GM19239 (cell line): ENCODE measurements at regions not wholly inside any gene's neighbourhood (a gene's known extent, or its start where the extent isn't known, plus 50 kb on each side); places are given as distances from the start of the nearest gene placed in this dataset.
"Not testable (repeated sequence)": the region's sequence is repeated elsewhere in the genome, so short reads cannot be mapped to it uniquely, and the experiment has no call there.

Experiments
- DNase-seq: peaks from one replicate; pipeline ENCODE4 v3.0.0; 2011; ENCODE audit warnings: low spot score; ENCODE audit not compliant: insufficient read length
- FAIRE-seq: peaks from 2 replicates; lab custom pipeline; 2011; peaks lifted over from hg19 to GRCh38; lab: Jason Lieb, UNC

DNA sequence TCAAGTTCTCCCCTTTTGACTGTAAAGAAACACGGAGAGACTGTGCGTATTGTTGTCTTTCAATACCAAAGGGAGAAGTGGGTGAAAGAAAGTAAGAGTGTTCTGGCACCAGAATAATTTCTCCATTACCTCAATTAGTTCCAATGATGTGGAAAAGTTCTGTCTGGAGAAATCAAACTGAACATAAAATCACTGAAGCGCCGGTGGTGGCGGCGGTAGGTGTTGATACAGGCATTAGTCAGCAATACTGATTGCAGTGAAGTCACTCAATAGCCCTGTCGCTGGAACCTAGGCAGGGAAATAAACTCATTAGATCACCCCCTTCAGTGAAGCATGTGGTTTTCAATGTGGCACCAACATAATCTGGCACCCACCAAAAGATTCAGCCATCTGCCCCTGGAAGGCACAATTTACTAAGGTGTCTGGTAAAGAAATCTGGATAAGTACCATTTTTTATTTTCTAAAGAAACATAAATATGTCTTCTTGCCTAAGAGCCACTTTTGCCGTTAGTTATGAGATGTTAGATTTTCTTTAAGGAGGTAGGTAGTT, 274.2 kb upstream of the SOX9 start:
- no peak for DNase-seq
- no peak for FAIRE-seq

DNA sequence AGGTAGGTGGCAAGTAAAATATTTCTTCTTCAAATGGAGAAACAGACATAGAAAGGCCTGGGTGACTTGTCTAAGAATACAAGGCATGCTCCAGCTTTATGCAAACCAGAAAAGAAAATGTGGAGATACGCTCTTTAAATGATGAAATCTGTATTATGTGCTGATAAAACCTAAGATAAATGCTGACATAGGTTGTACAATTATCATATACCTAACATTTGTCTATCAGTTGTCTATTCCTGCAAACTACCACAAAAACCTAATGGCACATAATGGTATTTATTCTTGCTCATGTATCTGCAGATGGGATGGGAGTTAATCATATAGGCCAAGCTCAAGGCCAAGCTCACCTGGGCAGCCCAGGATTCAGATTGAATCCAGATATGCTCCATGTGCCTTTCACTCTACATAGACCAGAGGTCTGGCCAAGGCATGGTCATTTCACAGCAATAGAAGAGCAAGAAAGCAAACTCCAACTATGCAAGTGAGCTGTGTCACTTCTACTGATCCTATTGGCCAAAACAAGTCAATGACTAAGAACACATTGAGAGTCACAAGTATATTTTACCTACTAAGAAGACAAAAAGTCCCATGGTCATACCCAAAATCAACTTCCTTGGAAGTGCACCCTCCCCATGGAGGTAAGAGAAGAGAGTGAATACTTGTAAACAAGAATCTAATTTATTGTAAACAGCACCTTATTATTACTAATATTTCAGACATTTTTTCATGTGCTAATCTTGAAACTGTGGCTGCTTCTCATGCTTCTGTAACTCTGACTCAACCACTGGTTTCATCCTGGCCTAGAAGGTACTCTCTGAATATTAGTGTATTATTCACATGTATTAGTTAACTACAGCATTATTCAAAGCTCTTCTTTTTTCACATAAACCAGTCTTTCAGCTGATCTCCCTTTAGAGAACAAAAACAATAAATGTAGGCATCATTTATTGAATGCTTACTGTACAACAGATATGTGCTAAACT, 270.7 kb upstream of the SOX9 start:
- DNase-seq: no peak
- no peak for FAIRE-seq

DNA sequence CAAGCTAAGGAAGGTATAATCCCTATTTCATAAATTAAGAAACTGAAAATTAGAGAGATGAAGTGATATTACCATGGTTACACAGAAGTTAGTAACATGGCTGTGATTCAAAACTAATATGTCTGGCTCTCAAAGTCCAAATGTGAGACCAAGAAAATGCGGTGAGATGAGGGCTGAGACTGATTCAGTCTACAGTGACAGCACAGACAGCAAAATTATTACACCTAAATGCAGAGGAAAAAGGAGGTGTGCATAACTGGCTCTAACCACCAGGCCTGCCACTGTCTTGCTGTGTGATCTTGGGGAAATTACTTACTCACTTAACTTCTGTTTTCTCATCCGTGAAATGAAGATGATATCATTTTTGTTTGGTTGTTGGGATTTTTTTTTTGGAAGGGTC, 270.0 kb upstream of the SOX9 start:
- FAIRE-seq: no peak
- DNase-seq: no peak

DNA sequence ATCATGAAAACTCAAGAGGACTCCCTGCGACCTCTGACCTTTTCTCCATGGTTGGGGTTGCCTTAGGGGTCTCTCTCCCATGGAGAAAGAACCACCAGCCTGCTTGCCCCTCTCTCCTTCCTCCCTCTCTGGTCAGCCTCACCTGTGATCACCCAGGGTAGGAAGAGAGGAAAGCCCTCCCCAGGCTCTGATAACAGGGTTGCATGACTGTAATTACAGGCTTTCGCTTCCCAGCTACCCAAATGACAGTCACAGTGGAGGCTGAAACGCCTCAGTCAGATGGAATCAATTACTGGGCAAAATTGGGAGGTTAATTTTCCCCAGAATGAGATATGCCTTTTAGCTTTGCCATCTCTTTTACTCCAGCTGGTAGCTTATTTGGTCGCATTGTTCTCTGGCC, 265.8 kb upstream of the SOX9 start:
- FAIRE-seq (no peak), DNase-seq (no peak)

DNA sequence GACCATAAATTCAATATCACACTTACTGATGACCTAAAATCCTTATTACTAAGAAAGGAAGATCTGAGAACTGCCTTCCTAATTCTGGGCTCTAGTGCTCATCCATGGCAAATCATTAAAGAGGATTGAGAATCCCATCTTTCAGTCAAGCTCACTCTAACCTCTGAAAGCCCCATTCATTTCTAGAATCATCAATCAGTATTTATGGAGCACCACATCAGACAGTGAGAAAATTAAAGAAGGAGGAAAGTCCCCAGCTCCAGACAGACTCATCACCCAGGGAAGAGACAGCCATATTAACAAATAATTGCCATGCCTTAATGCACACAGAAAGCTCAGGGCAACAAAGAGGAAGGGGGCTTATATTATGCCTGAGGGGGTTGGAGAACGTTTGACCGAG, 256.1 kb upstream of the SOX9 start:
- DNase-seq: no peak
- no peak for FAIRE-seq

DNA sequence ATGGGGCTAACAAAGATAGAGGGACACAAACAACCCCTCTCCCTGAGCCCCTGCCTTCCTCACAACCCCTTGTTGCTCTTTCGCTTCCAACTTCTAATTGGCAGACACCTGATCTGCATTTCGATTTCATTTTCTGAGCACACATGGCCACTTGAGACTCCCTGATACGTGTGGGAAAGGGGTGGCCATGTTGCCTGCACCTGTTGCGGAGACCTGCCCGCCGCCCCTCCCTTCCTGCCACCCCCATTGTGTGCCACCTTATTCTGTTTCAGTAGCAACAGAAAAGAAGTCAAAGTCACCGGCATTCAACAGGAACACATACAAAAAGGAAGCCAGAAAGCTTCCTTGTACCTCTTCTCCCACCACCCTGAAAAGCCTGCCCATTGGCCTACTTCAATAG, 254.7 kb upstream of the SOX9 start:
- no peak for DNase-seq
- FAIRE-seq: no peak

DNA sequence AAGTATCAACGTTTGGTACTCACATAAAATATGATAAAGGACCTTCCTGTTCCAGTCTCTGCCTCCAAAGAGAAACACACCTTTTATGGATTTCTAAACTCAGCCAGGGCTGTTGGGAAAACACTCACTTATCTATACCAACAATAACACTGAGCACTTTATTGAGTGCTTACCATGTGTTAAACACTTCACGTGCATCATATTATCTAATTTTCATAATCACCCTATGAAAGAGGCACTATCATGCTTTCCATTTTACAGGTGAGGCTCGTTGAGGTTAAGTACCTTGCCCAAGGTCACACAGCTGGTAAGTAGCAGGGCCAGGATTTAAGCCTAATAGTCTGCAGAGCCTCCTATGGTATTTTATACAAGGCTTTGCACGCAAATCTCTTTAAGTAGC, 251.5 kb upstream of the SOX9 start:
- no peak for FAIRE-seq

DNA sequence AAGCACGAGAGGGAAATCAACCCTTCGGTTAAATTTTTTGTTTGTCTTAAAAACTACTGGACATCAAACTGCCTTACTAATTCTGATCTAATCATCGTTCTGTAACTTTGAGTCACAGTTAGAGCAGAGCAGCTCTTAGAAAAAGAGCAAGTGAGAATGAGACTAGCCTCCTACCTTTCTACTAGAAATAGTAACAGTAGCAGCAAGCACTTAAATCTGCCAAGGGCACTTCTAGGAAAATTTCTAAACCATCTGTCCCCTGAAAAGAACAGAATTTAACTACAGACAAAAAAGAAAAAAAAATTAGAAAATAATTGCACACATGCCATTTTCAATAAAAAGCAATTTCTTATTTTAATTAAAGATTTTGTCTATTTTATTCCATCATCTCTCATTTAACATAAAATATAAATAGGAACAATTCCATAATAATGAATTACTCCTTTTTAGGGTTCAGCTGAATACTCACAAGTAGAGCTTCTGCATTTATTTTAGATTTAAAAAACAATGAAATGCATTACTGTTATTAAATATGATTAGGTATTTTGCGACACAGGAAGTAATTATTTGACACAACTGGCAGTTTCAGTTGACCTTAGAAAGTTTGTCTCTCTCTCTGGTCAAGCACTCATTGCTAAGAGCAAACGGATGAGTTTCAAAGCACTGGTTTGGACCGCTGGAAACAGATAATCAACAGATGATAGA, 250.8 kb upstream of the SOX9 start:
- DNase-seq: no peak
- FAIRE-seq: no peak

More for the DNA sequence above, 251.5 kb upstream of the SOX9 start:
- no peak for DNase-seq

DNA sequence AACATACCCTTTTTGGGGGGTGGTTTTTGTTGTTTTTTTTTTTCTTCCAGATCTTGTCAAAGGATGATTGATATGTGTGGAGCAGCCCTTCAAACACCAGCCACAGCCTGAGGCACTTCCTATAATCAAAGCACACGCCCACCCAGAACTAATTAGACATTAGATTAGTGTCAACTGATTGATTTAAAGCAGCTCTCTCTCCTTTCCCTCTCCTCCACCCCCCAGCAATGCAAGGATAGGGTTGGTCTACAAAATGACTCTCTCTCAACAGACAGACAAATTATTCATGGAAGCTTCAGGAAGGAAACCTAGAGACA, 250.3 kb upstream of the SOX9 start:
- DNase-seq: no peak
- no peak for FAIRE-seq

DNA sequence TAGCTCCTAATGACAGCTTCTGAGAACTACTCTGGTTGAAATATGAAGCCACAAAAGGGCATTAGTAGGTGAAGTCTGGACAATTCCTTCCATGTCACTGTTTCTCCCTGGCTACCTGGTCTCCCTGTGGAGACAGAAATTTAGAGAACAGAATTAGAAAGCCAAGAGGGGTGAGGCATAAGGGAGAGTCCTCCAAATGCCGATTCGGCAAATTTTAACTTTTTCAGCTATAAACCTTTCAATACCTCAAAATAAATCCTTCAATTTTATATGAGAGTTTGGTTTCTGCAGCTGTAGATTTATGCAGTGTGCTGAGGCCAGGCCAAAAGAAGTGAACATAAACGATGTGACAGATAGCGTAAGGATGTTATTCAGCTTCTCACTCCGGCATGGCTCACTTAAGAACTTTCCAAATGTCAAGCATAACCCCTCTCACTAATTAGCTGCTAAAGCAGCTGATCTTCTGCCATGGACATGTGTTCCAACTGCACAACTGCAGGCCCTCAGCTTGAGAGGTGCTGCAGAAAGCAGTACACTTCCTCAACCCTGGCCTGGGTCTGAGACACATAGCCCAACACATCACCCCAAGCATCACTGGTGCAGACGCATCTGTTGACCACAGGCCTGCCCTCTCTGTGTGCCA, 247.9 kb upstream of the SOX9 start:
- DNase-seq (no peak), FAIRE-seq (no peak)

DNA sequence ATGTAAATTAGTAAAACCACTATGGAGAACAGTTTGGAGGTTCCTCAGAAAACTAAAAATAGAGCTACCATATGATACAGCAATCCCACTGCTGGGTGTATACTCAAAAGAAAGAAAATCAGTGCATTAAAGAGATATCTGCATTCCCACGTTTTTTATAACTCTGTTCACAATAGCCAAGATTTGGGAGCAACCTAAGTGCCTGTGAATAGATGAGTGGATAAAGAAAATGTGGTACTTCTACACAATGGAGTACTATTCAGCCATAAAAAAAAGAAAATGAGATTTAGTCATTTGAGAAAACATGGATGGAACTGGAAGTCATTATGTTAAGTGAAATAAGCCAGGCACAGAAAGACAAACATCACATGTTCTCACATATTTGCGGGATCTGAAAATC, 246.0 kb upstream of the SOX9 start:
- DNase-seq, FAIRE-seq: not testable (repeated sequence)

DNA sequence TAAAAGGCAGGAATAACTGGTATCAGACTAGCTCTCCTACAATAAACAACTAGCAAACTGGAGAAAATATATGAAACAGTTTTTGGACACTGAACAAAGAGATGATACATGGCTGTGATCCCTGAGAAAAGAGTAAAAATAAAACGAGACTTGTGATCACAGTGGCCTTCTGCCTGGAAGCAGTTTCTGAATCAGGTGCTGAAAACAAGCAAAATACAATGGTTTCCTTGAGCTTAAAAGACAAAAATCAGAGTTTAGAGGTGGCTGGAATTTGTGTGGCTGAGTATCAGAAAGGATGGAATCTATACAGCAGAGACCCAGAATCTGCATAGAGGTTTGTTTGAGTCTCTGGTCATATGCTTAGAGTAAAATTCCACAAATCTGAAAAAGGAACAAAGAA, 242.5 kb upstream of the SOX9 start:
- FAIRE-seq (no peak), DNase-seq (no peak)

DNA sequence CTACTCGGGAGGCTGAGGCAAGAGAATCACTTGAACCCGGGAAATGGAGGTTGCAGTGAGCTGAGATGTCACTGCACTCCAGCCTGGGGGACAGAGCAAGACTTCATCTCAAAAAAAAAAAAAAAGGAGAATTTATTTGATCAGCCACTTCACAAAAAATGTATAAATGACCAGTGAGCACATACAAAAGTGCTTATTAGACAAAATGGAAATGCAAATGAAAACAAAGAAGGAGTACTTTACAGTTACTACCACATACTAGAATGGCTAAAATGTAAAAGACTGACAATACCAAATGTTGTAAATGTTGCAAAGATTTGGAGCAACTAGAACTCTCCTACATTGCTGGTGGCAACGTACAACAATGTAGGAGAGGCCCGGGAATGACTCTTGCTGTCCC, 241.8 kb upstream of the SOX9 start:
- DNase-seq (no peak), FAIRE-seq (no peak)

DNA sequence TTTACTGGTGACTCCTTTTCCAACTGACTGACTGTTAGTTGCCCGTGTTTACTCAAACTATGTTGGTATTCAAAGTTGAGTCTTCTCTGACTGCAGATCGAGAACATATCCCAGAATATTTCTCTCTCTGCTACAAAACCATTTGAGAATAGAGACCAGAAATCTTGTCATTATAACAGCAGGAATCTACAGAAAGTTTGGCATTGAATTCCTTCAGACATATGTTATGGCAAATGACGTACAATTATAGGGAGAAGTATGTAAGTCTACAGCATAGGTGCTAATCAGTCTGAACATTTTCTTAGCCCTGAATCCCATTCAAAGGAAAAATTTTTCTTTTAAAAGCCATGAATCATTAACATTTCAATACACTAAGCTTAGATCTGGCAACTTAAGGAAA, 239.8 kb upstream of the SOX9 start:
- no peak for DNase-seq
- no peak for FAIRE-seq

DNA sequence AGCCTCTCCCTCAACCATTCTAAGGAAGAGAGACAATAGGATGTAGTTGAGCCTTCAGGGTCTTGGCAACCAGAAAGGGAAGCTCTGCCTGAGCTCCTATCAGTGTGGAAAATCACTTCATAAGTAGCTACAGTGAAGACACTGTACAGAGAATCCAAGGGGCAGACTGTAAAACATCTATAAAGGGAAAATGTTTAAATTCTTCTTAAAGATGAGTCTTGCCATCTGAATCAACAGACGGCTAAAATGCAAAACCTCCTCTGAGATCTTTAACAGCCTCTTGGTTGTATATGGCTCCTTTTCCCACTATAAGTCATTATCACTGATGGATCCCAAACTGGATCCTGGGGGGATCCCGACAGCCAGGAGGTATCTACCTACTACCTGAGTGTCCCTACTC, 239.2 kb upstream of the SOX9 start:
- DNase-seq (no peak), FAIRE-seq (no peak)

DNA sequence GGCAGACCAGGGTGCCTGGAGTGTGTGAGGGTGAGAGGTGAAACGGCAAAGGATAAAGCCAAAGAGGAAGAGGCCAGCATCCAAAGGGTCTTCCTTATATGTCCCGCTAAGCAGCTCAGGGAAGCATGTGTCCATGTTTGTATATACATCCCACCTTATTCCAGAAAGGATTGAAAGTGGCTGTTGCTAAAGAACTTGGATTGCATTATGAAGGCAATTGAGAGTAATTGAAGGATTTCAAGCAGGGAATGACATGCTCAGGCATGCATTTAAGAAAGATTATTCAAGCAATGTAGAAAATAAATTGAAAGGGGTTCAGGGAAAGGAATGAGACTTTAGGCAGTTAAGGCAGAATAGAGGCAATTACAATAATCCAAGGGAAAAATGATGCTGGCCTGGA, 237.6 kb upstream of the SOX9 start:
- FAIRE-seq (no peak), DNase-seq (no peak)

DNA sequence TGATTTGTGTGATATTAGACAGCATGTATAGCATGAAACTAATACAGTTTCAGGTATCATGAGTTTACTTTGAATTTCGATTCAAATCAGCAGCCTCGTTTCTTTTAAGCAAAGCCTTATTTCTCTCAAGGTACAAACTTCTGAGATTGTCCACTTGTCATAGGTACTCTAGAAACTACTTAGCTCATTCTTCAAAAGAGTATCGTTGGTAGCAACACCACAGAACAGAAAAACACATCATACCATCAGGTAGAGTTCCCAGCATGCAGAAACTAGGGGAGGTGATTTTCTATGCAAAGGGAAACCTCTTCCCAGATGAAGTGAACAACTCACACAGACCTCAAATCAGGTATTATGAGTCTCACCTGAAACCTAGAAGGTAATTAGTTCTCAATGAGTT, 237.0 kb upstream of the SOX9 start:
- no peak for FAIRE-seq
- no peak for DNase-seq

DNA sequence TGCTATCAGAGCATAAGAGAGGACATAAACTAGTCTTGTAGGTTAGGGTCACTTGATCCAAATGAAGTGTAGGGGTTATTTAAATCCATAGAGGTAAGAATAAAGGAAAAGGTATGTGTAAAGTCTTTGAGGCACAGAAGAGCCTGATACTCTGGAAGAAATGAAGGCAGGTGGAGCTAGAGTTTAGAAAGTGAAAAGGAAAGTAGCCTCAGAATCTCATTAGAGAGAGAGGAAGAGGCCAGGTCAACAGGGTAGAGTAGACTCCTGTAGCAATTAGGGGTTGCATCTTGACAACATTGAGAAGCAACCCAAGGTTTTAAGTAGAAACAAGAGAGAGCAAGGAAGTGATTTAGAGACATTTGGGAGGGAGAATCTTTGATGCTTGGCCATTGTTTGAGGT, 235.2 kb upstream of the SOX9 start:
- FAIRE-seq: no peak

DNA sequence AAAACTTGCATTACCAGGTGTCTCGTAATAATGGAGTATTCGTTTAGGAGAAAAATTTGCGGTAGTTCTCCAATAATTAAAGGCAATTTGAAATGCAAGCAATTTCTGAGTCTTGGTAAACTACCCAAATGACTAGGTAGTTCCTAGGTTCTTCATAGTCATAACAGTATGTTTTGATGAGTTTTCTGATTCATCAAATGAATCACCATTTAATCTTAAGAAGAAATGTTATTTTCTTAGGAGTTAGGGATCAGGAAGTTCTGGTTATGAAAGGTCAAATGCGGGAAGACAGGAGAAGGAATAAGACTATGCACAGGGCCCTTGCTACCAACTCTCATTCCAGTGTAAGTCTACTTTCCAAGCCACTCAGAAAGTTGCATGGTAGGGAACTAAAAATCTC, 221.5 kb upstream of the SOX9 start:
- no peak for FAIRE-seq
- no peak for DNase-seq

More for the DNA sequence above, 235.2 kb upstream of the SOX9 start:
- DNase-seq: no peak

DNA sequence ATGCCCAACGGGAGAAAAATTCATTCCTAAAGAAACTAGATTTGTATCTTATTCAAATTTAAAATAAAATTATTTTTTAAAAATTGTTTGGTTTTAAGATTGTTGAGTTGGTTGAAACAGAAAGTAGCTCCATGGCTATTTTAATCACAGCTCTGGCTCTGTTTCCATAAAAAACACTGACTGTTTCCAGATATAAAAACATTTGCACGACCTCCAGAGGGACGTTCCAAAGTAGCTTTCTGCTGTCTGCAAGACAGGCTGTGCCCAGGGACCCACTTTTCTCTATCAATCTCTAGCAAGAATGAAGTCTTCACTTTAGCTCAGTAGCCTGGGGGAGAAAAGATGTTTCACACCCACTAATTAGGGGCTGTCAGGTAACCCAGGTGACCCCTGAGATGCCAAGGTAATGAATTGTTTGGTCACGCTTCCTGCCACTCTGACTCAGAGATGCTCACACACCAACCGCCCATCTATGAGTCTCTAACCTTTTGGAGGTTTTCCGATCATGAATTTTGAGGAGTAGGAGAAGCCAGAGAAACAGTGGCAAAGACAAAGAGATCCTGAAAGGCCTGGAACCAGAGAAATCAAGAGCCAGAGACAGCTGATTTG, 220.1 kb upstream of the SOX9 start:
- FAIRE-seq (no peak), DNase-seq (no peak)
